HUES64 (cell line): ENCODE measurements at regions not wholly inside any gene's neighbourhood (a gene's known extent, or its start where the extent isn't known, plus 50 kb on each side); places are given as distances from the start of the nearest gene placed in this dataset.

Source experiments
- H3K27ac ChIP-seq: 2 replicates; pipeline ENCODE4 v1.7.0; 2013; ENCODE audit warnings: low read depth, low read length, inconsistent platforms
- H3K27me3 ChIP-seq: 2 replicates; pipeline ENCODE4 v1.6.1; 2013; ENCODE audit warnings: mild to moderate bottlenecking, low read length; ENCODE audit not compliant: insufficient read depth
- H3K36me3 ChIP-seq: 2 replicates; pipeline ENCODE4 v1.6.1; 2013; ENCODE audit warnings: mild to moderate bottlenecking, low read length; ENCODE audit not compliant: insufficient read depth
- H3K4me1 ChIP-seq: 2 replicates; pipeline ENCODE4 v1.6.1; 2013; ENCODE audit warnings: mild to moderate bottlenecking, low read length, moderate library complexity; ENCODE audit not compliant: insufficient read depth
- H3K4me3 ChIP-seq: 2 replicates; pipeline ENCODE4 v1.5.1; 2013; ENCODE audit warnings: mild to moderate bottlenecking, low read length, moderate library complexity
- H3K9ac ChIP-seq: 2 replicates; pipeline ENCODE4 v1.6.1; 2013; ENCODE audit warnings: mild to moderate bottlenecking, low read depth, low read length
- H3K9me3 ChIP-seq: 2 replicates; pipeline ENCODE4 v1.6.1; 2013; ENCODE audit warnings: low read depth, low read length; ENCODE audit not compliant: insufficient read depth
- WGBS: fragments of 150-250, 120-280 bp; methylation state at CpG from one replicate; pipeline ENCODE4 v1.1.7; 2013; ENCODE audit warnings: missing lambda C conversion rate; 5-methylcytosine and 5-hydroxymethylcytosine counted together

GRCh38 chr16:51766739-51767138 lies 615.7 kb upstream of the SALL1 start:
- Histone ChIP-seq H3K4me3 (no peak overlapping the region), H3K36me3 (no peaks in the 10 kb centered on the region), H3K9me3 (no peaks in the 10 kb centered on the region), H3K9ac (no peak overlapping the region), H3K27ac (no peak overlapping the region), H3K4me1 (peaks cover 28% of the 10 kb centered on the region), H3K27me3 (no peaks in the 10 kb centered on the region)
- WGBS: 88% methylated on average over 2 of the region's 2 CpGs

- no peaks in the 10 kb centered on the region for H3K36me3 ChIP-seq
- H3K4me1 ChIP-seq: peaks cover 50% of the 10 kb centered on the region
- H3K27ac ChIP-seq: no peak overlapping the region
- no peak overlapping the region for H3K4me3 ChIP-seq
- no peaks in the 10 kb centered on the region for H3K9me3 ChIP-seq
- no peak overlapping the region for H3K9ac ChIP-seq
- H3K27me3 ChIP-seq: no peaks in the 10 kb centered on the region
- WGBS: 44% methylated on average over 6 of the region's 6 CpGs
Measured at GRCh38 chr16:51763072-51763661, 612.1 kb upstream of the SALL1 start.

GRCh38 chr16:51762081-51762996 lies 611.3 kb upstream of the SALL1 start:
- Histone ChIP-seq H3K9me3 (no peaks in the 10 kb centered on the region), H3K36me3 (no peaks in the 10 kb centered on the region), H3K9ac (no peak overlapping the region), H3K27me3 (no peaks in the 10 kb centered on the region), H3K27ac (no peak overlapping the region), H3K4me1 (peaks cover 50% of the 10 kb centered on the region), H3K4me3 (peak overlapping the region; percentile 29; the same call in 1 of the 2 replicates)
- WGBS: 25% methylated on average over 29 of the region's 30 CpGs

- WGBS: 86% methylated on average over 9 of the region's 9 CpGs
Measured at GRCh38 chr16:51761001-51761400, 609.9 kb upstream of the SALL1 start.

GRCh38 chr16:51759999-51760398 lies 608.9 kb upstream of the SALL1 start:
- Histone ChIP-seq H3K4me3 (no peak overlapping the region), H3K9me3 (no peaks in the 10 kb centered on the region), H3K36me3 (no peaks in the 10 kb centered on the region), H3K9ac (no peak overlapping the region), H3K27me3 (no peaks in the 10 kb centered on the region), H3K4me1 (peaks cover 64% of the 10 kb centered on the region), H3K27ac (no peak overlapping the region)
- 80% methylated on average over 4 of the region's 5 CpGs for WGBS

More at GRCh38 chr16:51761001-51761400, 609.9 kb upstream of the SALL1 start:
- no peak overlapping the region for H3K9ac ChIP-seq
- H3K4me3 ChIP-seq: no peak overlapping the region
- peaks cover 54% of the 10 kb centered on the region for H3K4me1 ChIP-seq
- H3K27me3 ChIP-seq: no peaks in the 10 kb centered on the region
- no peaks in the 10 kb centered on the region for H3K36me3 ChIP-seq
- no peaks in the 10 kb centered on the region for H3K9me3 ChIP-seq
- no peak overlapping the region for H3K27ac ChIP-seq

GRCh38 chr16:51759329-51759728 lies 608.3 kb upstream of the SALL1 start:
- Histone ChIP-seq H3K27ac (no peak overlapping the region), H3K4me1 (peaks cover 66% of the 10 kb centered on the region), H3K9me3 (no peaks in the 10 kb centered on the region), H3K27me3 (no peaks in the 10 kb centered on the region), H3K9ac (no peak overlapping the region), H3K36me3 (no peaks in the 10 kb centered on the region), H3K4me3 (no peak overlapping the region)
- WGBS: 51% methylated on average over 4 of the region's 4 CpGs

- Histone ChIP-seq H3K4me1 (peaks cover 57% of the 10 kb centered on the region), H3K9me3 (no peaks in the 10 kb centered on the region), H3K36me3 (no peaks in the 10 kb centered on the region), H3K27me3 (no peaks in the 10 kb centered on the region), H3K27ac (no peak overlapping the region), H3K9ac (no peak overlapping the region), H3K4me3 (no peak overlapping the region)
- 96% methylated on average over 2 of the region's 2 CpGs for WGBS
Measured at GRCh38 chr16:51757921-51758479, 606.9 kb upstream of the SALL1 start.

GRCh38 chr16:51757505-51757904 lies 606.4 kb upstream of the SALL1 start:
- H3K27me3 ChIP-seq: no peaks in the 10 kb centered on the region
- 86% methylated on average over 6 of the region's 6 CpGs for WGBS
- no peak overlapping the region for H3K4me3 ChIP-seq
- H3K9ac ChIP-seq: no peak overlapping the region
- H3K27ac ChIP-seq: no peak overlapping the region
- H3K4me1 ChIP-seq: peaks cover 52% of the 10 kb centered on the region
- H3K36me3 ChIP-seq: no peaks in the 10 kb centered on the region
- H3K9me3 ChIP-seq: no peaks in the 10 kb centered on the region

- no peak overlapping the region for H3K4me3 ChIP-seq
- H3K27ac ChIP-seq: no peak overlapping the region
- no peaks in the 10 kb centered on the region for H3K9me3 ChIP-seq
- peaks cover 48% of the 10 kb centered on the region for H3K4me1 ChIP-seq
- H3K27me3 ChIP-seq: no peaks in the 10 kb centered on the region
- no peaks in the 10 kb centered on the region for H3K36me3 ChIP-seq
- no peak overlapping the region for H3K9ac ChIP-seq
- WGBS: 88% methylated on average over 7 of the region's 7 CpGs
Measured at GRCh38 chr16:51757124-51757470, 606.0 kb upstream of the SALL1 start.

GRCh38 chr16:51756447-51757123 lies 605.5 kb upstream of the SALL1 start:
- H3K4me3 ChIP-seq: no peak overlapping the region
- 74% methylated on average over 14 of the region's 14 CpGs for WGBS
- no peaks in the 10 kb centered on the region for H3K36me3 ChIP-seq
- H3K27me3 ChIP-seq: no peaks in the 10 kb centered on the region
- H3K27ac ChIP-seq: no peak overlapping the region
- no peaks in the 10 kb centered on the region for H3K9me3 ChIP-seq
- peaks cover 44% of the 10 kb centered on the region for H3K4me1 ChIP-seq
- no peak overlapping the region for H3K9ac ChIP-seq
